HepG2 (cell line): ENCODE measurements at regions not wholly inside any gene's neighbourhood (a gene's known extent, or its start where the extent isn't known, plus 50 kb on each side); places are given as distances from the start of the nearest gene placed in this dataset.

Experiments used
- CTCF ChIP-seq: sonication (generic); formaldehyde crosslinking; IDR thresholded peaks from 2 replicates; pipeline ENCODE4 v1.5.0; 2020; ENCODE audit warnings: mild to moderate bottlenecking, missing genetic modification reagents, moderate library complexity
- EP300 ChIP-seq, 3 experiments: sonication (generic) in 1 of 3; formaldehyde crosslinking in 1 of 3; IDR thresholded peaks; 2 replicates each; pipeline versions ENCODE4 v1.5.1 to v1.6.1; 2011 to 2020; ENCODE audit warnings: low read depth in 2 of 3, low read length in 2 of 3, borderline replicate concordance in 1 of 3, improper control_type of control experiment in 1 of 3, mild to moderate bottlenecking in 1 of 3, missing genetic modification reagents in 1 of 3, moderate library complexity in 1 of 3
- JDP2 ChIP-seq: sonication (generic); formaldehyde crosslinking; IDR thresholded peaks from 2 replicates; pipeline ENCODE4 v1.8.1; 2022; ENCODE audit warnings: missing genetic modification reagents, borderline replicate concordance
- NCOA5 ChIP-seq: sonication (generic); formaldehyde crosslinking; IDR thresholded peaks from 2 replicates; pipeline ENCODE4 v1.4.0; 2020; ENCODE audit warnings: missing genetic modification reagents
- RELA ChIP-seq: sonication (generic); formaldehyde crosslinking; IDR thresholded peaks from 2 replicates; pipeline ENCODE4 v1.4.0; 2020; ENCODE audit warnings: missing genetic modification reagents
- ZNF10 ChIP-seq: sonication (generic); formaldehyde crosslinking; IDR thresholded peaks from 2 replicates; pipeline ENCODE4 v1.4.0; 2020; ENCODE audit warnings: mild to moderate bottlenecking, low read depth, missing genetic modification reagents, borderline replicate concordance
- ZNF24 ChIP-seq: fragments of 450-650 bp; IDR thresholded peaks from 2 replicates; pipeline ENCODE4 v1.6.1; 2017; ENCODE audit warnings: antibody characterized with exemption, mild to moderate bottlenecking
- ZNF251 ChIP-seq: sonication (generic); formaldehyde crosslinking; IDR thresholded peaks from 2 replicates; pipeline ENCODE4 v1.9.0; 2021; ENCODE audit warnings: mild to moderate bottlenecking, missing genetic modification reagents
- ZNF574 ChIP-seq: sonication (generic); formaldehyde crosslinking; IDR thresholded peaks from 2 replicates; pipeline ENCODE4 v1.4.0; 2020; ENCODE audit warnings: missing genetic modification reagents
- ZUFSP ChIP-seq: sonication (generic); formaldehyde crosslinking; IDR thresholded peaks from 2 replicates; pipeline ENCODE4 v1.9.0; 2021; ENCODE audit warnings: missing genetic modification reagents, mild to moderate bottlenecking, borderline replicate concordance

GRCh38 chr13:50529154-50529882 lies 314.2 kb downstream of the DLEU7 start:
- TF ChIP-seq ZNF251 (CRISPR knock-in tag): no peak
- no peak for TF ChIP-seq EP300 (IDR thresholded peaks at IDR 0.05; ENCODE audit: low read depth in 2 of 2, low read length in 2 of 2)
- no peak for TF ChIP-seq EP300 (CRISPR knock-in tag; IDR thresholded peaks at IDR 0.05; ENCODE audit: borderline replicate concordance)
- TF ChIP-seq ZNF24: no peak
- TF ChIP-seq NCOA5: no peak
- no peak for TF ChIP-seq CTCF (CRISPR knock-in tag)
- TF ChIP-seq ZUFSP (CRISPR knock-in tag): no peak
- no peak for TF ChIP-seq ZNF10
- TF ChIP-seq RELA (CRISPR knock-in tag): no peak
- TF ChIP-seq JDP2 (CRISPR knock-in tag): no peak
- no peak for TF ChIP-seq ZNF574 (CRISPR knock-in tag)
